ENCODE measurements at regions not wholly inside any gene's neighbourhood (a gene's known extent, or its start where the extent isn't known, plus 50 kb on each side); places are given as distances from the start of the nearest gene placed in this dataset.
"Not testable (repeated sequence)": the region's sequence is repeated elsewhere in the genome, so short reads cannot be mapped to it uniquely, and the experiment has no call there.

DNA sequence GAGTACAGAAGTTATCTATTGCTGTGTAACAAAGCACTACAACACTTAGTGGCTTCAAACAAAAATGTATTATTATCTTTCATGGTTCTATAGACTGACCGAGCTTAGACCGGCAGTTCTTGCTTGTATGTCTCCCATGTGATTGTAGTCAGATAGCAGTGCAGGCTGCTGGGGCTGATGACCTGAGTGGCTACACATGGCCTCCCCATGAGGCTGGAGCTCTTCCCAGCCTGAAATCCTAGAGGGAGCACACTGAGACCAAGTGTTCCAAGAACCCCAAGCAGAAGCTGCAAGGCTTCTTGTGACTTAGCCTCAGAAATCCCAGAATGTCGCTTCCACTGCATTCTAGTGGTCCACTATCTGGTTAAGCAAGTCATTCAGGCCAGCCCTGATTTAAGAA lies 141.2 kb upstream of the TLE3 start:
- DNase-seq, result no peak

DNA sequence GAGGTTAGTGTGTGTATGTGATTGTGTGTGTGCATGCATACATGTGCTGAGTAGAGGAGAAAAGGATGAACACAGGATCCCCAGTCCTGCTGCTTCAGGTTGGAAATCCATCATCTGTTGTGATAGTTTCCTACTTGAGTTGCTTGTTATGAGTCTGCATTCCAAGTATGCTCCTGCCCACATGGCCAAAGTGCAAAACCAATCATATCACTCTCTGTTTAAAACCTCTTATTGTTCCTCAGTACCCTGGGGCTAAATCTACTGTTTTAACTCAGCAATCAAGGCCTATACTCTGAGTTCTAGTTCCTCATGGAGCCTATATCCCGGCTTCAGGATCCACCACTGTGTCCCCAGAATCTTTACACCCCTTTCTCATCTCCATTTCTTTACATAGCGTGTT lies 139.9 kb upstream of the TLE3 start:
- DNase-seq, result no peak

DNA sequence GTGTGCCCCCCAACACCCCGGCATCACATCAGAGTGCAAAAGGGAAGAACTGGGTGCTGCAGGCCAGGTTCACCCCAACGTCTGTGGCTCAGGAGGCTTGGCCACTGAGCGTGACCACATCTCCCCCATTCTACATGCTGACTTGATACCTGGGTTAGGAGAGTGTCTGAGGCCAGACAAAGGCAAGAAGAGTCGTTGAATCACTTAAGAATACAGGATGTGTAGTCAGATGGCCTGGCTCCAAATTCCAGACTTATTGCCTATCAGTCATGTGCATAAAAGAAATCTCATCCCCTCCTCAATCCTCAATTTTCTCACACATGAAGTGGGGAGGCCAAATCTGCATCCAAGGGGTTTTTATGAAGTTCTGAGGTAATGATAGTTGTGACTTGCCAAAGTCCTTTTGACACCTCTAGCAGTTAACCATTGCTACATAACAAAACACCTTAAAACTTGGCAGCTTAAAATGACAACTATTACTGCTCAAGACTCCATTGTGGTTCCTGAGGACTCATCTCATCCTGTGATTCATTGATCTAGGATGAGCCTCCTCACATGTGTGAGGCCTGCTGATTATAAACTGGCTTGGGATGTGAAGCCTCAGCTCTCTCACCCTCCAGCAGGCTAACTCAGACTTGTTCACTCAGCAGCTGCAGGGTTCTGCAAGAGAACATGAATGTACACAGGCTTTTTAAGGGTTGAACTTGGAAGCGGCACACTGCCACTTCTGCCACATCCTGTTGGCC lies 138.8 kb upstream of the TLE3 start:
- no peak for DNase-seq

DNA sequence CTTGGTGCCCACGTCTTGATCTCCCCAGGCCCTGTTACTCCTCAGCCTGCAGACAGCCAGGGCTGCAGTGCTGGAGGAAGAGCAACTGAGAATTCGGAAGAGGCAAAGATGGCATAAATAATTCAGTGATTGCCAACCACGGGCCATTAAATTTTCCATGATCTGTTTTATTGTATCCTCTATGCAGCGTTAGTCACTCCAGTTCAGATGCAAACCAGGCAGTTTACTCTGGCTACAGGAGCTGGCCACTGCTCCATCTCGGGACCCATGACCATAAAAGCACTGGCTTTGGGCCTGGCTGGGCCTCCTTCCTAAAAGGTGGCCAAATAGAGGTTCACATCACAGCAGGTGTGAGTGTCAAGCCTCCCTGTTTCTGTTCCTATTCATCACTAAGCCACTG lies 137.6 kb upstream of the TLE3 start:
- DNase-seq, result no peak

DNA sequence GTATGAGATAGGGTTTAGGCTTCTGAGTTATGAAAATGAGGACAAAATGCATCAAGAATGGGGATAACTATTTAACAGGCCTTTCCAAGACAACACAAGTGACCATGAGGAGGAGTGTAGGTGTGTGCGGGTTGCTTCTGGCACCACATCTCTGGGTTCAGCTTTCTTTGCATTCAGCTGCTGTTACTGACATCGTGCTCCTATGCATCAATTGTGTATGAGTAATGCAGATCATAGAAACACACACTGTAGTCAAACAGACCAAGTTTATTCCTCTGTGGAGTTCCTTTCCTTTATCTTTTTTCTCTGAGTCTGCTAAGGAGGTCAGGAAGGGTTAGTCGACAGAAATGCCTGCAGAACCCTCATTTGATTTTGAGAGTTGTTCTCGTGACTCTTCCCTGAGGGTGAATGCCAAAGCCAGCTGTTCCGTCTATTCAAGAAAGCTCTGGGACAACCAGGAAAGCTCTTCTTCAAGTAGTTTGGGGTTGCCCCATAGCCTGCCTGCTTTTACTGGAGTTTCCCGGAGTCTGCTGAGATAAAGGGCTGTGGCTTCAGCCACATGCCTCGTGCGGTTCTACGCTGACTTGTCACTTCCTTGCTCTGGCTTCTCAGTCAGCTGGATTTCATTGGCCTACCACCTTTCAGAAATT lies 136.7 kb upstream of the TLE3 start:
- DNase-seq, result no peak

DNA sequence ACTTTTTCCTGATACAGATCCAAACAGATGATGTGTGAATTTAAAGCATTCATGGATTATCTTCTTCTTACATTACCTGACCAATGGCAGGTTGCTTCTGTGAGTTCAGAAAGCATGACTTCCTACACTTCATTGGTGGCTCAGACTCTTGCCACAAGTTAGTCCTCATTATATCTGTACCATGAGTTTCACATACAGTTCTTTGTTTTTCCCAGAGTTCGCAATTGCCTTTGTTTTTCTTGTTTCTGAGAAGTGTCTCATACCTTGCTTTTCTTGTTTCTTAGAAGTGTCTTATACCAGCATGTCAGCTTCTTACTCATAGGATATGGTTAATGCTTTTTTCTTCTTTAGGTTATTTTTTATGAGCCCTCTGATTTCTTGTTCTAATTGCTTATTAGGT lies 133.8 kb upstream of the TLE3 start:
- DNase-seq, result no peak

DNA sequence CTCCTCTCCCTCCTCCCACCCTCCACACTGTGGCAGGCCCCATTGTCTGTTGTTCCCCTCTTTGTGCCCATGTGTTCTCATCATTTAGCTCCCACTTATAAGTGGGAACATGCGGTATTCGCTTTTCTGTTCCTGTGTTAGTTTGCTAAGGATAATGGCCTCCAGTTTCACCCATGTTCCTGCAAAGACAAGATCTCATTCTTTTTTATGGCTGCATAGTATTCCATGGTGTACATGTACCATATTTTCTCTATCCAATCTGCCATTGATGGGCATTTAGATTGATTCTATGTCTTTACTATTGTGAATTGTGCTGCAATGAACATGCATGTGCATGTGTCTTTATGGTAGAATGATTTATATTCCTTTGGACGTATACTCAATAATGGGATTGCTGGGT lies 130.2 kb upstream of the TLE3 start:
- DNase-seq, result not testable (repeated sequence)

DNA sequence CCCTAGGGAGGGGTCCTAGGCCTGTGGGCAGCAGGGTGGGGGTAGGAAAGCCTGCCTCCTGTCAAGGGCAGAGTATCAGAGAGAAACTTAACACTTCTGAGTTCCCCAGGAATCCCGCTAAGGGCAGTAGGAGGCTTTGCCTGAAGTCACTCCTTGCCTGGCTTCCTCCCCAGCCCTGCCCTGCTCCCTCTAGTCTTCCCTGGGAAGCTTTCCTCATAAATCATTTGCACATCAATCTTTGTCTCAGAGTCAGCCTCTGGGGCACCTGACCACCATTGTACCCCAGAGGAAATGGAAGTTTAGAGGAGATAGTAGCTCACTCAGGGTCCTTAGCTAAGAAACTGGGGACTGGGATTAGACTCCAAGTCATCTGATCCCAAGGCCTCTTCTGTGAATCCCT lies 129.4 kb upstream of the TLE3 start:
- no peak for DNase-seq

DNA sequence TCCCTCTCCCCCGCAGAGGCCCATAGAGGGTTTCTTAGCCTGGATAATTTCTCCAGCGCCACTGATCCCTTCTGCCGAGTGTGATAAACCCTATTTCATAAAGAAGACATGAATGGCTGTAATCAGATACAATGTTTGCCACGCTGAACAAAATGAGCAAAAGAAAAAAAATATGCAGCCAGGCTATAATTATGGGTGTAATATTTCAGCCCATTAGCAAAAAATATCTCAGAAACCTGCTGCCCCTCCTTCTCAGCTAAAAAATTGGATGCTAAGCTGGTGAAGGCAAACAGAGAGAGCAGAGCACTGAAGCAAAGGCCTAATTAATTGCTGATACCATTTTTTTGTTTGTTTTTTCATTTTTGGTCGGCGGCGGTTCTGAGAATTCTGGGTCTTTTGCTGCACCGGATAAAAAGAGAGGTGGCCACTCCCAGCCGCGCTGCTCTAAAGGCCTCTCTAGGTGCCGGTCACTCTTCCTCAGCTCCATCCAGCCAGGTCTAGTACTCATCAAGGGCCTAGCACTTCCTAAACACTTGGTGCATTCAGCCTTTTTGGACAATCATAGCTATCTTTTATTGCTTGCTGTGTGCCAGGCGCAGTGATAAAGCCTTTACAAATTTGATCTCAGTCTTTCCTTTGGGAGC lies 128.7 kb upstream of the TLE3 start:
- no peak for DNase-seq

DNA sequence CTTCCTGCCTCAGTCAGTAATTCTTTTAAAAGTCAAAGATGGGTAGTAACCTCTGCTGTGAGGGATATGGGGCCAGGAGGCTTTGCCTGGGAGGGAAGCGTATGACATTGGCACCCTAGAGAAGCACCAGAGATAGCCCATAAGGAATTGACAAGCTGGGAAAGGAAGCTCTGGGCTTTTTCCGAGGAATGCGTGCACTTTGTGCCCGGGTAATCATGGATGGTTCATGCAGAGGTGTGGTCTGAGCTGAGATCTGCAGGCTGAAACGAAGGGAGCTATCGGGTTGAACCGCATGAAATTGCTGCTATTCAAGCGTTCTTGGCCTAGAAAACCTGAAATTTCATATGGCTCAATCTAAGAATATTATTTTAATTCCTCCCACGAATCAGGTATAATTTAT lies 127.7 kb upstream of the TLE3 start:
- DNase-seq, result no peak

DNA sequence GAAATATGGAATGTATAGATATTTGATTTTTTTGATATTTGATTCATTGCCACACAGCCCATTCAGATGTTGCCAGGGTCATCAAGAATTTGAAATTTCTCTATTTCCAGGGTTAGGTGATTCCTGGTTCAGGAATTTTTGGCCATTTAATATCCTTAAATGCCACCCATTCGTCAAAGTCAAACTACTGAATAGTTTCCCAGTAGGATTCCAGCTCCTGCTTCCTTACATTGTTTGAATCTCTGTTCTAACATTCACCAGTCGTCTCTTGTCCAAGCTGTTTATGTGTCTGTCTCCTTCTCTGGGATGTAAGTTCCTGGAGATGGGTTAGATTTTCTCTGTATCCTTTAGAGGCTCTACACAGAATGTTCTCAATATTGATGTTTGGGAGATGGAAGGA lies 124.9 kb upstream of the TLE3 start:
- DNase-seq, result no peak

DNA sequence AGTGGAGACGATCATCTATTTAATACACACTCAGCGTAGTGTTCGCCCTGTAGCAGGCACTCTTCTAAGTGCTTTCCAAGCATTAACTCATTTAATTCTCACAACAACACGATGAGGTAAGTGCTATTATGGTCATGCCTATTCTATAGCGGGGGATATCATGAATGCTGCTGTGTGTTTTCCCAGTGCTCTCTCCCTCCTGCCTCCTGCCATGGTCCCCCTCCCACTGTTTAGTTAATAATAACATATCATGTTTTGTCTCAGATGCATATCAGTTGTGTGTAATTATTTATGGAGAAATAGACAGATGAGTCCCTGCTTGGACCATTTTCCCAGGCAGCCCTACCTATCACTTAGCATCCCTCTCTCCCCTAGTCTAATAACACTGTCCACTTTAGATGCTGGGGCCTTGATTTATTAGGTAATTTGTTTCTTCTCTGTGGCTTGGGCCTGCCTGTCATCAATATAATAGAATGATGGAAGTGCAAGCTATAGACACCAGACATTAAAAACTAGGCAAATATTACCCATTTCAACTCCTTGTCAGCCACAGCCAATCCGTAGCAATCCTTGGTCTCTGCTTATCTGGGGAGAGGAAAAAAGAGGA lies 122.9 kb upstream of the TLE3 start:
- DNase-seq, result no peak

DNA sequence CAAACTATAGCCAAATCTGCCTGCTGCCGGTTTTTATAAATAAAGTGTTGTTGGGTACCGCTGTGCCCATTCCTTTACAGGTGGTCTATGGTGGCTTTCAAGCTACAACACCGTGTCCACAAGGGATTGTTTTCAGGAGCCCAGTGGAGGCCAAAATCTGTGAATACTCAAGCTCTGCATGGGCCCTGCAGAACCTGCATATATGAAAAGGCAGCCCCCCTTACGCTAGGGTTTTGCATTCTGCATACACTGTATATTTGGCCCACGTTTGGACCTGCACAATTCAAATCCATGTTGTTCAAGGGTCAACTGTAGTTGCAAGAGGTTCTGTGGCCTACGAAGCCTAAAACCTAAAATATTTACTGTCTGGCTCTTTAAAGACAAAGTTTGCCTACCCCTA lies 122.2 kb upstream of the TLE3 start:
- no peak for DNase-seq

DNA sequence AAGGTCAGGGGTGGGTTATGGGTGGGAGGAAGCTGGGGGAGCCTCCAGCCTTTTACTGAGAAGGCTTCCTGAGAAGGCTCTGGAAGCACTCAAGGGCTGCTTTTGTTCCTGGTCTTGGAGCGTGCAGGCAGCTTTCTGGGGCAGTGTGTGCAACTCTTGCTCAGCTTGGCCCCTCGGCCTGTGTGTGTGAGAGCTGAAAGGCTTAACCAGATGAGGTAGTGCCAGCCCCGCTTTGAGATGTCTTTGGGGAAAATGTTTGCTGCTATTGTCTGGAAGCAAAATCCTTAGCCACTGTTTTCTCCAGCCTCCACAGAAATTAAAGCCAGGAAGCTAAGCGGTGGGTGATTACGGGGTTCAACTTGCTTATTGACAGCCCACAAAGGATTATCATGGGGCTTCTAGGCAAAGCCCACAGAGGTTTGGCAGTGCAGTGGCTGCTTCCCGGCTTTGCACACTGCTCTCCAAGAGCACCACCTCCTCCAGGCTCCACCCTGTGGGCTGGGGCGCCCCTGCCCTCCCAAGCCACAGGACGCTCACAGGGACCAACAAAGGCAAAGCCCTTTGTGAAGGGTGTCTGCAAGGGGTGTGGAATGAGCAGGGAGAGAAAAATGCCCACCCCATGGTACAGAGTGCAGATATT lies 121.7 kb upstream of the TLE3 start:
- DNase-seq, result no peak

DNA sequence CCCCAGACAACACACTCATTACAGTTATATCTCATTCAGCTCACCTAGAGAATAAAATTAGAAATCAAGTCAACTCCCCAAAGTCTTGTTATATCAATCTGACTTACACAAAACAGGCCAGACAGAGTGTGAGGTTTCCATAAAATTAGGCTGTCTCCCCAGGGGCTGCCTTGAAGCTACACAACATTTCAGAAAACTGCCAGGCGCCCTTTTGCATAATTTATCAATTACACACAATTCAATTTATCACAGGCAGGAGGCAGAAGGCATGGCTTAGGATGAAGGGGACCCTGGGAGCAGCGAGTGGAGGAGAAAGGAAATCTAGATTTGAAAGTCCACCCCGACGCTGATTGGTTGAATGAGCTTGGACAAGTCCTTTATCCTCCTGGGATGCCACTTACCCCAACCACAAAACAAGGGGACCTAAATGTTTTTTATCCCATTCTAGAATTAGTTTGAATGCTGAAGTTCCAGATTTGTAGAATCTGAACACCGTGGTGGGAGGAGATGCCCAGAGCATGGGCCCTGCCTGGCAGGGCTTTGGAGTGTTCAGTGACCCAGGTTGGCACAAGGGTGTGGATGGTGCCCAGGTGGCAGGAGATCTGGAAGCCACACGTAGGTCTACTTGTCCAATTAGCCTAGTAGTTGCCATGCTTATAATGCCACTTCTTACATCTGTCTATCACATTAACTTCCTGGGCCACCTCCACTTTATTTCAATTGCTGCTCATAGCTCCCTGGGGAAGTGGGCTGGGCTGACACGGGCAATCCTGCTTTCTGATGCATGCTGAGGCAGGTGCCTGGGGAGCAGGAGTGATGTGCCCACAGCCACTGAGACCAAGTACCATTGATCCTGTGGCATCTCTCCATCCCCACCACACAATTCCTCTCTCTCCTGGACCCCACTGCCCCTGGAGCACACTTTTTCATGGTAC lies 119.8 kb upstream of the TLE3 start:
- no peak for DNase-seq

DNA sequence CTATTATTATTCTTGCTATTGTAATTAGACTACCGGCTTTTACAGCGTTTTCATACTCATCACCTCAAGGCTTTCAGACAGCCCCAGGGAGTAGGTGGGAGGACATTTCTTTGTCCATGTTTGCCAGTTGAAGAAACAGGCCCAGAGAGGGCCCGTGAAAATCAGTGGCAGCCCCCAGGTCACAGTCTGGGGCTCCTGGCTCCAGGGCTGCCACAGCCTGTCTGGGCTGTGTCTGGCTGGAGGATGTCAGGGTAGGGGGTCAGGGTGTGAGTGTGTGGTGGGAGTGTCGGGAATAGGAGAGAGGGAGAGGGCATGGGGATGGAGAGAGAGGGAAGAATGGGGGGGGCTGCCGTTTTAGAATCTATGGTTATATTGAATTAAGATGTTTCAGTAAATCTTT lies 118.2 kb upstream of the TLE3 start:
- no peak for DNase-seq

DNA sequence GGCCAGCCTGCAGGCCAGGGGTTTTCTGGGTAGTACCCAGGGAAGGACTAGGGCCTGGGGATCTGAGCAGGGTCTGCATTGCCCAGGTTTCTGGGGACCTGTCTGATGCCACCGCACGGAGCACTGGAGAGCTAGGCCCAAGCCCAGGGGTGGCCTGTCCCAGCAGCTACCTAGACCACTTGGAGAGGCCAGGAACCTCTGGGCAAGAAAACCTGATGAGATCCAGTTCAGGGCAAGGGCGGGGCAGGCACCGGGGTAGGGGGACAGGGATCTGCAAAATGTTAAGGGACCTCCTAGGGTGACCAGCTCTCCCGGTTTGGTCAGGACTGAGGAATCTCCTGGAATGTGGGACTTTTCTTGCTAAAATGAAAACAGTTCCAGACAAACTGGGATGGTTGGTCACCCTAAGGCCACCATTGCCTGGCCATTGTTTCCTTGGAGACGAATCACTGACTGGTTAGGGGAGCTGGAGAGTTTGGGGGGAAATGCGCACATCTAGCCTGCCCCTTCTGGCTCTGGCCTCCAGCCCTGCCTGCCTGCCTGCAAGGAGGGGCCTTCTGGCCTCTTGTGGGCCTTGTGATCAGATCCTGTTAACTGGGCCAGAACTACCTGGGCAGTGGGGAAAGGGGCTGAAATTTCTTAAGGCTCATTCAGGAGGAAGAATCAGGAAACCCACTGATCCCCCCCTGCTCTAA lies 117.4 kb upstream of the TLE3 start:
- DNase-seq, result no peak

DNA sequence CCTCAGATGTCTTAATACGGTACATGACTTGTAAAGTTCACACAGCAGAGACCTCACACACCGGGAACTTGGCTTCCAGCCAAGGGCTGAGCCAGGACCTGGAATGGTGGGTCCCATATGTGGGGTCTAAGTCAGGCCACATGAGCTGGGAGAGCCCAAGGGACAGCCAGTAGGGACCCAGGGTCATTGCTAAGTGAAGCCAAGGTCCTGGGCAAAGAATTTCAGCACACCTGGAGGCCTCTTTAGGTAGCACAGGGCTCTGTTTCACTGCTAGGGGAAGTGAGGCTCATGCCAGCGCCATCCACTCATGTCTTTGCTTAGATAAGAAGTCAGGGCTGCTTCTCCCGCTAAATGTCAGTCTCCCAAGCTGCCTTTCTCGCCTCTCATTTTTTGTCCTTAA lies 116.6 kb upstream of the TLE3 start:
- no peak for DNase-seq

DNA sequence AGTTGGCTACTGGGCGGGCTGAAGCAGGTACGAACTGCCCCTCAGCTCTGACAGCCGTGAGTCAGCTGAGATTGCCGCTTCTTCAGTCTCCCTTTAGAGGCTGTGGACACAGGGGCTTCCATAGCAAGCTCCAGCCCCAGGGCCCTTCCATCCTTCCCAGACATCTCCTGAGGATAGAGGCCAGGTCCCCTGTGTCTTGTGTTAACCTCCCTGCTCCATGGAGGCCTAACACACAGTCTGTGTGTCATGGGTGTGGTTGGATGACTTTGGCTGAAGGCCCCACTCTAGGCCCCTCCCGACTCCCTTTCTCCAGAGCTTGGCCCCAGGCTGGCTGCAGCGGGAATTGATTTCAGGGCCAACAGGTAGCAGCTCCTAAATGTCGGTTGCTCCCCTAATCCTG lies 116.1 kb upstream of the TLE3 start:
- DNase-seq, result no peak

DNA sequence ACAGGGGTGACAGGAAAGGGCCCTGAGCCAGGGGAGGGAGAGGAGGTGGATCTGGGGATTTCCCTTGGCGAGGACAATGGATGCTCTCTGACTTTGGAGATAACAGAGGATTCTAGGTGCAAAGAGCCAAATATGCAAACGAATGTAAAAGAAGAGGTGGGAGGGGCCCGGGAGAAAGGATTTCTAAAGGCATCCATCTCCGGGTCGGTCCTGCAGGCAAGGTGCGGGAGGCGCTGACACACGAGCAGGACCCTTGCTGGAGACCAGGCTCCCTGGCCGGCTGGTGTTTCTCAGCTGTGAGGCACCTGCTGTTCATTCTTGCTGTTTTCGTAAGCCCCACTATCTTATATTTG lies 115.2 kb upstream of the TLE3 start:
- no peak for DNase-seq

DNA sequence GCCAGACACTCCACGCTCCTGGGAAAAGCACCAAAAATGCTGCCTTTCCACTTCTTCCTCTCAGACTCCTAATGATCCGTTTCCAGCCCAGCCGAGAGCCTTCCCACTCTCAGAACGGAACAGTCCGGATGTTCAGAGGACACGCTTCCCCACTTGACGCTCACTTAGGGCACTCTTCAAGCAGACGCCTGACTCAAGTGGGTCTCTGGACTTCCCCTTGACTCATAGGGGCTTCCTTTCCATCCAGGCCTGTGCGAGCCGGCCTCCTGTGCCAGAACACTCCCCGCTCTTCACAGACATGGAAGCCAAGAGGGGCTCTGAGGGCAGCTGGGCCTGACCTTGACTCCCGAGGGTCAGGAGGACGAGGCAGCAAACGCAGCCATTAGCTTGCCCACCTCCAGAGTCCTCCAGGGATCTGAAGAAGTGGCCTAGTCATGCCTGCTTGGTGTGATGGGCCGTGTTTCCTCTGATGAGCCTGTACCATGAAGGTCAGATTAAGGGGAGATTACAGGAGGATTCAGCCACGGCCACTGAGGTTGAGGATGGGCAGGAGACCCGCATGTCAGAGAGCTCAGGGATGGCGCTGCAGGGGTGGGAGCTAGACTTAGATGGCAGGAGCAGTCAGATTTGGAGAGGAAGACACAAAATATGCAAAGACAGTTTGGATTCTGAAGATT lies 114.7 kb upstream of the TLE3 start:
- no peak for DNase-seq
